Activated CD8-positive, alpha-beta memory T cell treated with anti-CD3 and anti-CD28 coated beads for 1 hour (primary cell): ENCODE measurements at regions not wholly inside any gene's neighbourhood (a gene's known extent, or its start where the extent isn't known, plus 50 kb on each side); places are given as distances from the start of the nearest gene placed in this dataset.

Experiments used
- DNase-seq, 2 donors: peaks; one replicate each; pipeline ENCODE4 v3.0.0-alpha.2; 2020; ENCODE audit warnings: low read depth in 1 of 2; ENCODE audit errors: extremely low read depth in 1 of 2

GRCh38 chr6:10060004-10060403, 354.9 kb downstream of the TFAP2A start:
- DNase-seq: no peak

GRCh38 chr6:10054672-10055071, 360.2 kb downstream of the TFAP2A start:
- DNase-seq: no peak

- no peak for DNase-seq
Observed at GRCh38 chr6:10051283-10051682, 363.6 kb downstream of the TFAP2A start.

GRCh38 chr6:10048370-10049297, 366.2 kb downstream of the TFAP2A start:
- DNase-seq: no peak

- DNase-seq: no peak
Observed at GRCh38 chr6:10042280-10042679, 372.6 kb downstream of the TFAP2A start.

- no peak for DNase-seq
Observed at GRCh38 chr6:10033223-10033829, 381.5 kb downstream of the TFAP2A start.

GRCh38 chr6:10031617-10032016, 383.3 kb downstream of the TFAP2A start:
- DNase-seq: no peak

- no peak for DNase-seq
Observed at GRCh38 chr6:10030942-10031537, 383.8 kb downstream of the TFAP2A start.

GRCh38 chr6:10028222-10028621, 386.7 kb downstream of the TFAP2A start:
- DNase-seq: no peak

- DNase-seq: no peak
Observed at GRCh38 chr6:10019851-10020250, 395.0 kb downstream of the TFAP2A start.

- DNase-seq: no peak
Observed at GRCh38 chr6:10014557-10014956, 400.3 kb downstream of the TFAP2A start.

- DNase-seq: no peak
Observed at GRCh38 chr6:10000551-10000950, 414.3 kb downstream of the TFAP2A start.

GRCh38 chr6:9999796-10000195, 415.1 kb downstream of the TFAP2A start:
- DNase-seq: no peak

GRCh38 chr6:9986273-9986672, 428.6 kb downstream of the TFAP2A start:
- DNase-seq: no peak

GRCh38 chr6:9985481-9985880, 429.4 kb downstream of the TFAP2A start:
- no peak for DNase-seq

- no peak for DNase-seq
Observed at GRCh38 chr6:9984607-9985006, 430.3 kb downstream of the TFAP2A start.

GRCh38 chr6:9983168-9983567, 431.7 kb downstream of the TFAP2A start:
- no peak for DNase-seq

GRCh38 chr6:9982215-9982614, 432.7 kb downstream of the TFAP2A start:
- DNase-seq: no peak

GRCh38 chr6:9979996-9980395, 434.9 kb downstream of the TFAP2A start:
- DNase-seq: no peak

- DNase-seq: no peak
Observed at GRCh38 chr6:9978480-9978879, 436.4 kb downstream of the TFAP2A start.

- no peak for DNase-seq
Observed at GRCh38 chr6:9977411-9977810, 437.5 kb downstream of the TFAP2A start.

GRCh38 chr6:9961646-9962045, 453.2 kb downstream of the TFAP2A start:
- no peak for DNase-seq
